ENCODE measurements at regions not wholly inside any gene's neighbourhood (a gene's known extent, or its start where the extent isn't known, plus 50 kb on each side); places are given as distances from the start of the nearest gene placed in this dataset.

DNA sequence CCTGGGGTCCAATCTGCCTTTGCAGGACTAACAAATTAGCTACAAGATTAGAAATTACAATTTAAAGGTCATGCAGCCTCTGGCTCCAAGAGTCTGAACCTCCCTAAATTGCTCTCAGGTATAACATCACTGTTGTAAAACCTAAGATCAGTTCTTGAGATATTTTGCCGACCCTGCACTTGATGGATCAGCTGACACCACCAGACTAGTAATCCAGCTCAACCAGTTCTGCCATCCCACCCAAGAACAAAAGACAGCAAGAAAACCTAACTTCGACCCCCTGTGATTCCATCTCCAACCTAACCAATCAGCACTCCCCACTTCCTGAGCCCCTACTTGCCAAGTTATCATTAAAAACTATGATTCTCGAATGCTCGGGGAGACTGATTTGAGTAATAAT is 323.0 kb upstream of the BOD1L1 start:
- no peak overlapping the region for H3K4me3 ChIP-seq (ENCODE audit: low read length)
- H3K27me3 ChIP-seq (ENCODE audit: insufficient read depth, low read length), result no peaks in the 10 kb centered on the region
- H3K4me1 ChIP-seq (ENCODE audit: insufficient read depth, low read length), result 0 out of 2 replicates have a peak, but pooled peaks cover 3% of the 10 kb centered on the region
- H3K9ac ChIP-seq (ENCODE audit: low read depth, low read length), result no peak overlapping the region
- no peak overlapping the region for H3K27ac ChIP-seq (ENCODE audit: low read length)
- no peaks in the 10 kb centered on the region for H3K9me3 ChIP-seq (ENCODE audit: insufficient read depth, low read depth, low read length)
- no peaks in the 10 kb centered on the region for H3K36me3 ChIP-seq (ENCODE audit: insufficient read depth, low read depth, low read length)

- Histone ChIP-seq H3K4me3 (ENCODE audit: low read length) (no peak overlapping the region), H3K27ac (ENCODE audit: low read length) (no peak overlapping the region)
Observed at GRCh38 chr4:13953083-13953482, 325.6 kb upstream of the BOD1L1 start.

GRCh38 chr4:13955551-13955950 is 328.0 kb upstream of the BOD1L1 start:
- Histone ChIP-seq H3K9me3 (ENCODE audit: insufficient read depth, low read depth, low read length) (no peaks in the 10 kb centered on the region), H3K9ac (ENCODE audit: low read depth, low read length) (no peak overlapping the region), H3K36me3 (ENCODE audit: insufficient read depth, low read depth, low read length) (no peaks in the 10 kb centered on the region), H3K27ac (ENCODE audit: low read length) (no peak overlapping the region), H3K4me3 (ENCODE audit: low read length) (no peak overlapping the region), H3K4me1 (ENCODE audit: insufficient read depth, low read length) (no peaks in the 10 kb centered on the region), H3K27me3 (ENCODE audit: insufficient read depth, low read length) (no peaks in the 10 kb centered on the region)

More at GRCh38 chr4:13953083-13953482, 325.6 kb upstream of the BOD1L1 start:
- H3K9ac ChIP-seq (ENCODE audit: low read depth, low read length), result no peak overlapping the region
- H3K4me1 ChIP-seq (ENCODE audit: insufficient read depth, low read length), result 0 out of 2 replicates have a peak, but pooled peaks cover 3% of the 10 kb centered on the region
- no peaks in the 10 kb centered on the region for H3K9me3 ChIP-seq (ENCODE audit: insufficient read depth, low read depth, low read length)
- no peaks in the 10 kb centered on the region for H3K36me3 ChIP-seq (ENCODE audit: insufficient read depth, low read depth, low read length)
- H3K27me3 ChIP-seq (ENCODE audit: insufficient read depth, low read length), result no peaks in the 10 kb centered on the region

DNA sequence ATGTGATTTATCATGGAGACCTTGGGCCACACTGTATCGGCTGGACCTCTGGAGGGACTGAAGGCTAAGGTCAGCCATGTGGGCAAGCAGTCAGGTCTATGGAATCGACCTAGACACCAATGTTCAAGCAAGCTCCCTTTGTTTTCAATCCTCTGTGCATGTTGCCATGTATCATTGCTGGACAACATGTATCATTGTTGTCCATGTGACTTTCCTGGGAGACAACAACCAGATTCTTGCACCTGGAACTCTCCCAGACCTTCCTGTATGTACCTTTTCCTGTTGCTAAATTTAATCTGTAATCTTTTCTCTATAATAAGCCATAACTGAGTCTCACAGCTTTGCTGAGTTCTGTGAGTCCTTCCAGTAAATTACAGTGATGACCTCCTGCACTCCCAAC is 329.4 kb upstream of the BOD1L1 start:
- Histone ChIP-seq H3K27ac (ENCODE audit: low read length) (no peak overlapping the region), H3K4me1 (ENCODE audit: insufficient read depth, low read length) (no peaks in the 10 kb centered on the region), H3K27me3 (ENCODE audit: insufficient read depth, low read length) (no peaks in the 10 kb centered on the region), H3K4me3 (ENCODE audit: low read length) (no peak overlapping the region), H3K9ac (ENCODE audit: low read depth, low read length) (no peak overlapping the region), H3K36me3 (ENCODE audit: insufficient read depth, low read depth, low read length) (no peaks in the 10 kb centered on the region), H3K9me3 (ENCODE audit: insufficient read depth, low read depth, low read length) (no peaks in the 10 kb centered on the region)

DNA sequence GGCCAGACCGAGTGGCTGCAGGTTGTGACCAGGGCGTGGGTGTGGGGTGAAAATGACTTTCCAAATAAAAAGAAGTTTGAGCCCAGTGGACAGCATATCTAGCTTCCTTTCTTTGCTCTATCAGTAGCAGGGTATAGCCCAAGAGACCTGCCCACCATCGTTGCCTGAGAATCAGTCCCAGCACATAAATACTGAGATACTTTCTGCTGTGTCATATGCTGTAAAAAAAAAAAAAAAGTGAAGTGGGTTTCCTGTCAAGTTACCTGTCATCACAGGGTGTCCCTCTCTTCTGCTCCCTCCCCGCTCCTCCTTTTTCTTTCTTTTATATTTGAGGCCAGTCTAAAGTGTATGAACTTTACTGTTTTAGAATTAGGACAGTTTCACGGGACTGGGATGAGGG is 330.3 kb upstream of the BOD1L1 start:
- Histone ChIP-seq H3K27ac (ENCODE audit: low read length) (no peak overlapping the region), H3K4me1 (ENCODE audit: insufficient read depth, low read length) (no peaks in the 10 kb centered on the region), H3K9ac (ENCODE audit: low read depth, low read length) (no peak overlapping the region), H3K36me3 (ENCODE audit: insufficient read depth, low read depth, low read length) (no peaks in the 10 kb centered on the region), H3K9me3 (ENCODE audit: insufficient read depth, low read depth, low read length) (no peaks in the 10 kb centered on the region), H3K27me3 (ENCODE audit: insufficient read depth, low read length) (no peaks in the 10 kb centered on the region), H3K4me3 (ENCODE audit: low read length) (no peak overlapping the region)

DNA sequence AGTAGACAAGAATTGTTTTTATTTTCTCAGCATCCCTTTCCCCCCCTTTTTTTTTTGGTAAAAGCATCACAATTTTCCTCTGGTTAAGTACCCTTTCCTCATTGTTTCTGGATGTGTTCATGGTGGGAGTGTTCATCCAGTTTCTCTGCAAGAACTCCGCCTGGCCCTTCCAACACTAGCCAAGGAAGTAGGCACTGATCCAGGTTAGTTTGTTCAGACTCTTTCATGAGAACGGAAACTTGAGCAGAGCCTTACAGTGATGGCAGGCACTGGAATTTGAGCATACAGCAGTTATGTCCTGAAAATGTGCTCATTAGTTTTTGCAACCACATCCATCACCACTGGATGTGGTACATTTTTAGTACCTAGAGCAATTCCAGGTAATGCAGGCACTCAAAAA is 336.1 kb upstream of the BOD1L1 start:
- Histone ChIP-seq H3K9me3 (ENCODE audit: insufficient read depth, low read depth, low read length) (no peaks in the 10 kb centered on the region), H3K27me3 (ENCODE audit: insufficient read depth, low read length) (no peaks in the 10 kb centered on the region), H3K4me3 (ENCODE audit: low read length) (no peak overlapping the region), H3K36me3 (ENCODE audit: insufficient read depth, low read depth, low read length) (no peaks in the 10 kb centered on the region), H3K4me1 (ENCODE audit: insufficient read depth, low read length) (peaks cover 4% of the 10 kb centered on the region), H3K27ac (ENCODE audit: low read length) (no peak overlapping the region), H3K9ac (ENCODE audit: low read depth, low read length) (no peak overlapping the region)

GRCh38 chr4:13966231-13967195 is 339.0 kb upstream of the BOD1L1 start:
- Histone ChIP-seq H3K4me3 (ENCODE audit: low read length) (no peak overlapping the region), H3K9ac (ENCODE audit: low read depth, low read length) (no peak overlapping the region), H3K27me3 (ENCODE audit: insufficient read depth, low read length) (no peaks in the 10 kb centered on the region), H3K36me3 (ENCODE audit: insufficient read depth, low read depth, low read length) (no peaks in the 10 kb centered on the region), H3K4me1 (ENCODE audit: insufficient read depth, low read length) (peaks cover 4% of the 10 kb centered on the region), H3K9me3 (ENCODE audit: insufficient read depth, low read depth, low read length) (no peaks in the 10 kb centered on the region), H3K27ac (ENCODE audit: low read length) (no peak overlapping the region)

GRCh38 chr4:13968723-13969122 is 341.2 kb upstream of the BOD1L1 start:
- Histone ChIP-seq H3K9ac (ENCODE audit: low read depth, low read length) (no peak overlapping the region), H3K36me3 (ENCODE audit: insufficient read depth, low read depth, low read length) (no peaks in the 10 kb centered on the region), H3K9me3 (ENCODE audit: insufficient read depth, low read depth, low read length) (no peaks in the 10 kb centered on the region), H3K4me3 (ENCODE audit: low read length) (no peak overlapping the region), H3K27me3 (ENCODE audit: insufficient read depth, low read length) (no peaks in the 10 kb centered on the region), H3K4me1 (ENCODE audit: insufficient read depth, low read length) (peaks cover 4% of the 10 kb centered on the region), H3K27ac (ENCODE audit: low read length) (no peak overlapping the region)

- Histone ChIP-seq H3K36me3 (ENCODE audit: insufficient read depth, low read depth, low read length) (no peaks in the 10 kb centered on the region), H3K9me3 (ENCODE audit: insufficient read depth, low read depth, low read length) (no peaks in the 10 kb centered on the region), H3K4me3 (ENCODE audit: low read length) (no peak overlapping the region), H3K27ac (ENCODE audit: low read length) (no peak overlapping the region), H3K4me1 (ENCODE audit: insufficient read depth, low read length) (peaks cover 4% of the 10 kb centered on the region), H3K9ac (ENCODE audit: low read depth, low read length) (no peak overlapping the region), H3K27me3 (ENCODE audit: insufficient read depth, low read length) (no peaks in the 10 kb centered on the region)
Observed at GRCh38 chr4:13970349-13970748, 342.8 kb upstream of the BOD1L1 start.

DNA sequence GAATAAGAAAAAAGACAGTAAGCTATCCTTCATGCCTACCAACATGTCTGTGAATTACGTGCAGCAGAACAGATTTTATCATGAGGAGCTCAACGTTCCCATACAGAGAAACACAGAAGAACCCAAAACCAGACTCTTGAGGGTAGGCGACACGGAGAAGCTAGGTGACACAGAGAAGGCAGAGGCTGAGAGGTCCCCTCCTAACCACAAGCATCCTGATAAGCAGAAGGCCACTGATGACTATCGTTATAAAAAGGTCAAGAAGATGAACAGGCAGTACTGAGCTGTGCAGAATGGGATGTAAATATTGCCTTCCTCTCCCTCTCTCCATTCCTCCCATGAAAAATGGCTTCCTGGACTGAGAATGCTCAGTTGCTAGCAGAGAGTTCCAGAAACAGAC is 350.2 kb upstream of the BOD1L1 start:
- no peak overlapping the region for H3K9ac ChIP-seq (ENCODE audit: low read depth, low read length)
- H3K4me1 ChIP-seq (ENCODE audit: insufficient read depth, low read length), result no peaks in the 10 kb centered on the region
- H3K36me3 ChIP-seq (ENCODE audit: insufficient read depth, low read depth, low read length), result no peaks in the 10 kb centered on the region
- no peak overlapping the region for H3K4me3 ChIP-seq (ENCODE audit: low read length)
- no peaks in the 10 kb centered on the region for H3K9me3 ChIP-seq (ENCODE audit: insufficient read depth, low read depth, low read length)
- no peaks in the 10 kb centered on the region for H3K27me3 ChIP-seq (ENCODE audit: insufficient read depth, low read length)
- no peak overlapping the region for H3K27ac ChIP-seq (ENCODE audit: low read length)

- no peaks in the 10 kb centered on the region for H3K4me1 ChIP-seq (ENCODE audit: insufficient read depth, low read length)
Observed at GRCh38 chr4:13980317-13981310, 353.1 kb upstream of the BOD1L1 start.

More at GRCh38 chr4:13980317-13981310, 353.1 kb upstream of the BOD1L1 start:
- no peak overlapping the region for H3K9ac ChIP-seq (ENCODE audit: low read depth, low read length)
- no peaks in the 10 kb centered on the region for H3K9me3 ChIP-seq (ENCODE audit: insufficient read depth, low read depth, low read length)
- no peak overlapping the region for H3K27ac ChIP-seq (ENCODE audit: low read length)
- H3K36me3 ChIP-seq (ENCODE audit: insufficient read depth, low read depth, low read length), result no peaks in the 10 kb centered on the region
- no peaks in the 10 kb centered on the region for H3K27me3 ChIP-seq (ENCODE audit: insufficient read depth, low read length)
- H3K4me3 ChIP-seq (ENCODE audit: low read length), result no peak overlapping the region
